Thyroid gland (tissue), 4 donors: ENCODE measurements at regions not wholly inside any gene's neighbourhood (a gene's known extent, or its start where the extent isn't known, plus 50 kb on each side); places are given as distances from the start of the nearest gene placed in this dataset.
"Not testable (repeated sequence)": the region's sequence is repeated elsewhere in the genome, so short reads cannot be mapped to it uniquely, and the experiment has no call there.

Experiments
- DNase-seq, 2 donors: peaks; one replicate each; pipeline ENCODE4 v3.0.0-alpha.2; 2019
- H3K27ac ChIP-seq, 3 donors: fragments of 200-600 bp; sonication (generic); 1 replicate in 2 of 3; 2 replicates in 1 of 3; pipeline ENCODE4 v1.5.1; 2016 to 2019; ENCODE audit warnings: mild to moderate bottlenecking in 1 of 3, moderate library complexity in 1 of 3
- H3K27me3 ChIP-seq: fragments of 200-600 bp; sonication (generic); one replicate; pipeline ENCODE4 v1.5.1; 2019
- H3K36me3 ChIP-seq, 2 donors: fragments of 200-600 bp; sonication (generic); one replicate each; pipeline ENCODE4 v1.5.1; 2016 to 2019
- H3K4me1 ChIP-seq, 2 donors: fragments of 200-600 bp; sonication (generic); one replicate each; pipeline ENCODE4 v1.5.1; 2017 to 2019
- H3K4me3 ChIP-seq, 3 donors: fragments of 200-600 bp; sonication (generic); replicated peaks in 1 of 3; 1 replicate in 2 of 3; 2 replicates in 1 of 3; pipeline ENCODE4 v1.5.1; 2016; ENCODE audit warnings: mild to moderate bottlenecking in 1 of 3
- H3K9me3 ChIP-seq: fragments of 200-600 bp; sonication (generic); one replicate; pipeline ENCODE4 v1.5.1; 2017
- POLR2A ChIP-seq, 2 donors: fragments of 450-650 bp; IDR thresholded peaks; one replicate each; pipeline ENCODE4 v1.6.1; 2017; ENCODE audit warnings: antibody characterized with exemption in 2 of 2, mild to moderate bottlenecking in 2 of 2, moderate library complexity in 1 of 2
- WGBS, 2 donors: methylation state at CpG; one replicate each; pipeline ENCODE4 v1.1.5; 2017; 5-methylcytosine and 5-hydroxymethylcytosine counted together
- intact Hi-C: fragments of 100-400 bp; cut with DNase I; formaldehyde crosslinking; loops from one replicate; pipeline ENCODE4 v1.15.1; 2023
- TF ChIP-seq, protein P1 (sequence below), 6 experiments: fragments of 200-600 bp in 3 of 6; fragments of 450-650 bp in 3 of 6; sonication (generic) in 3 of 6; IDR thresholded peaks; one replicate each; pipeline ENCODE4 v1.5.1; 2016 to 2019; ENCODE audit warnings: antibody characterized with exemption in 6 of 6, mild to moderate bottlenecking in 2 of 6, inconsistent platforms in 1 of 6, moderate library complexity in 1 of 6

DNA sequence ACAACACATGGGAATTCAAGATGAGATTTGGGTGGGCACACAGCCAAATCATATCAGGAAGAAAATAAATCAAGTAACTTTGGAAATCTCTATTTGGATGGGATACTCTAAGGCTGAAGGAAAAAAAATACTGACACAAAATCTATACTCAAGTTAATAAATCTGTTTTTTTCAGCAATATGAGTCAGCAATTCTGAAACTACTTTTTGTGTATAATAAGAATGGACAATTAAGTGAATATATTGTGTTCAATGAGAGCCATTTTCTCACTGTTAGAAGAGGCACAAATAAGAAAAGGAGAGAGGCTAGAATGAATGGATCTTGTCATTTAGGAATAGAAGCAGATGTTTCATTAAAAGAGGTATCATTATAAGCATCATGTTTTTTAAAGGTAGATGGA is 651.0 kb downstream of the TAF11L14 start:
- DNase-seq = no peak
- H3K27me3 ChIP-seq = no peaks in the 10 kb centered on the region
- H3K36me3 ChIP-seq = no peaks in the 10 kb centered on the region
- intact Hi-C loops = no loop called here
- H3K4me3 ChIP-seq = no peak overlapping the region
- no peaks in the 10 kb centered on the region for H3K4me1 ChIP-seq
- no peak overlapping the region for H3K27ac ChIP-seq
- no peaks in the 10 kb centered on the region for H3K9me3 ChIP-seq
- no peak for TF ChIP-seq POLR2A (IDR thresholded peaks at IDR 0.05)
- TF ChIP-seq, protein P1, sequence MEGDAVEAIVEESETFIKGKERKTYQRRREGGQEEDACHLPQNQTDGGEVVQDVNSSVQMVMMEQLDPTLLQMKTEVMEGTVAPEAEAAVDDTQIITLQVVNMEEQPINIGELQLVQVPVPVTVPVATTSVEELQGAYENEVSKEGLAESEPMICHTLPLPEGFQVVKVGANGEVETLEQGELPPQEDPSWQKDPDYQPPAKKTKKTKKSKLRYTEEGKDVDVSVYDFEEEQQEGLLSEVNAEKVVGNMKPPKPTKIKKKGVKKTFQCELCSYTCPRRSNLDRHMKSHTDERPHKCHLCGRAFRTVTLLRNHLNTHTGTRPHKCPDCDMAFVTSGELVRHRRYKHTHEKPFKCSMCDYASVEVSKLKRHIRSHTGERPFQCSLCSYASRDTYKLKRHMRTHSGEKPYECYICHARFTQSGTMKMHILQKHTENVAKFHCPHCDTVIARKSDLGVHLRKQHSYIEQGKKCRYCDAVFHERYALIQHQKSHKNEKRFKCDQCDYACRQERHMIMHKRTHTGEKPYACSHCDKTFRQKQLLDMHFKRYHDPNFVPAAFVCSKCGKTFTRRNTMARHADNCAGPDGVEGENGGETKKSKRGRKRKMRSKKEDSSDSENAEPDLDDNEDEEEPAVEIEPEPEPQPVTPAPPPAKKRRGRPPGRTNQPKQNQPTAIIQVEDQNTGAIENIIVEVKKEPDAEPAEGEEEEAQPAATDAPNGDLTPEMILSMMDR (IDR thresholded peaks at IDR 0.05) = no peak

DNA sequence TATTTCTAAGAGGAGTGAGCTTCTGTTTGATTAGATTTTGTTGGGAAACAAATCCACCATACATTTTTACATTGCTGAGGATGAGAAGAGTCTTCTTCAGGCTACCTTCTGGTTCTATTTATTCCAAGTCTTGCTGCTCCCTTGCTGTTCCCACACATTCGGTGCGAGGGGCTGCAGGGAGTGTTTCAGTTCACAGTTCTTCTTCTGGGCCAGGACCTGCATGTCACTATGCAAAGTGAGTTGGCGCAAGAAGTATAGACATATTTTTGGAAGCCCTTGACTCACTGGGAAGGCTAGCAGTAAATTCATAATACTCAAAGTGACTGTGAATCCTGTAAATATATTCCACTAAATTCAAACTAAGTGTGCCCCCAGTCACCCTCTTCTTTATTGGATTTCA is 657.9 kb downstream of the TAF11L14 start:
- no peak overlapping the region for H3K27ac ChIP-seq
- TF ChIP-seq POLR2A (IDR thresholded peaks at IDR 0.05) = no peak
- TF ChIP-seq, protein P1 (IDR thresholded peaks at IDR 0.05) = no peak
- no peaks in the 10 kb centered on the region for H3K4me1 ChIP-seq
- no peaks in the 10 kb centered on the region for H3K27me3 ChIP-seq
- H3K4me3 ChIP-seq = no peak overlapping the region
- WGBS, 2 donors = 90 to 96% methylated on average over 3 of the region's 3 CpGs
- intact Hi-C loops = no loop called here
- DNase-seq = no peak
- H3K36me3 ChIP-seq = no peaks in the 10 kb centered on the region
- no peaks in the 10 kb centered on the region for H3K9me3 ChIP-seq

DNA sequence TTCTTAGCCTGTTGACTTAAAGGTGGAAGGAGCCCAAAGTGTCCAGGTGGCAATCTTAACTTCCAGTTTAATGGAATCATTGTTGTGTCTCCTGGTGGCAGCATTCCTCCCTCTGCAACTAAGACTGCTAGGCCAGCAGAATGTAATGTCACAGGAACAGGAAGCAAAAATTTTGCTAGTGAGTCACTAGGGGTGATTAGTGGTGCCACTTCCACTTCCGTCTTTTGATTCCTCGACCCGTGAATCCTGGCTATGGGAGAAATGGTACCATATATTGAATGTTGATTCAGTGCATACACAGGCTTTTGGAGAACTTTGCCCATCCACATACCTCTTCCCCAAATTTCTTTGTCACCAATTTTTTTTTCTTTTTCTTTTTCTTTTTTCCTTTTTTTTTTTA is 661.4 kb downstream of the TAF11L14 start:
- H3K4me1 ChIP-seq, H3K27ac ChIP-seq, H3K36me3 ChIP-seq, H3K27me3 ChIP-seq, intact Hi-C loops, DNase-seq, H3K4me3 ChIP-seq, H3K9me3 ChIP-seq: not testable (repeated sequence)
- WGBS, 2 donors = 86 to 92% methylated on average over 3 of the region's 3 CpGs

DNA sequence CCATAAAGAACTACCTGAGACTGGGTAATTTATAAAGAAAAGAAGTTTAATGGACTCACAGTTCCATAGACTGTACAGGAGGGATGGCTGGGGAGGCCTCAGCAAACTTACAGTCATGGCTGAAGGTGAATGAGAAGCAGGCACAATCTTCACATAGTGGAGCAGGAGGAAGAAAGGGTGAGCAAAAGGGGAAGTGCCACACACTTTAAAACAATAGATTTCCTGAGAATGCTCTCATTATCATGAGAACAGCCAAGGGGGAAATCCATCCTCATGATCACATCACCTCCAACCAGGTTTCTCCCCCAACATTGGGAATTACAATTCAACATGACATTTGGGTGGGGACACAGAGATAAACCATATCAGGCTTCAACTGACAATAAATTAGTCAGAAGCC is 664.9 kb downstream of the TAF11L14 start:
- Histone ChIP-seq H3K4me1 (no peaks in the 10 kb centered on the region), H3K27me3 (no peaks in the 10 kb centered on the region), H3K27ac (no peak overlapping the region), H3K4me3 (no peak overlapping the region), H3K9me3 (no peaks in the 10 kb centered on the region), H3K36me3 (no peaks in the 10 kb centered on the region)
- intact Hi-C loops = no loop called here
- no peak for DNase-seq
- no peak for TF ChIP-seq POLR2A (IDR thresholded peaks at IDR 0.05)
- TF ChIP-seq, protein P1 (IDR thresholded peaks at IDR 0.05) = no peak

DNA sequence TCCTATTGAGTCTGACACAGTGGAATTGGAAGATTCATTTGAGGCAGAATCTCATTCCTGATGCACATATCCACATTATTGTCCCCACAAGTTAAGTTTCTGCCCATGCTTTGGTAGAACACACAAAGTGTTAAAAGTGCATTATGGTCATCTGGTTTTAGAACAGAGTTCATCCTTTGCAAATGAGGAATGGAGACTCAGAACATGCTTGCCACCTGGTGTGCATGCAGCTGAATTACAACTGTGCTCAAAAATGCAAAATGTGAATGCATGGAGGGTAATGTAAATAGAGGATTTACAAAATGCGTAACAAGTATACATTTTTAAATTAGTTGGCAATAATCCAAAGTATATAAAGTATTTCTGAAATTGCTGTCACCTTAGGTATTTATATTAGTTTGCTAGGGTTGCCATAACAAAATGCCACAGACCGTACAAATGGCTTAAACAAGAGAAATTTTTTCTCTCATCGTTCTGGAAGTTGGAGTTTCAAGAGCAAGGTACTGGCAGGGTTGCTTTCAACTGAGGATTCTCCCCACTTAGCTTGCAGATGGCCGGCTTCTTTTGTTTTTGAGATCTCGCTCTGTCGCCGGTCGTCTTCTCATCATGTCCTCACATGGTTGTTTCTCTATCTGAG is 671.1 kb downstream of the TAF11L14 start:
- no peak overlapping the region for H3K4me3 ChIP-seq
- intact Hi-C loops = no loop called here
- TF ChIP-seq, protein P1 (IDR thresholded peaks at IDR 0.05) = peak in 5 of 6 experiments; percentile 36 to 73 (median 64)
- TF ChIP-seq POLR2A (IDR thresholded peaks at IDR 0.05) = no peak
- H3K36me3 ChIP-seq = no peaks in the 10 kb centered on the region
- no peaks in the 10 kb centered on the region for H3K4me1 ChIP-seq
- no peaks in the 10 kb centered on the region for H3K27me3 ChIP-seq
- peak in 1 of 2 donors; percentile 4 for DNase-seq
- 42 to 46% methylated on average over 8 of the region's 8 CpGs for WGBS, 2 donors
- no peaks in the 10 kb centered on the region for H3K9me3 ChIP-seq
- no peak overlapping the region for H3K27ac ChIP-seq

DNA sequence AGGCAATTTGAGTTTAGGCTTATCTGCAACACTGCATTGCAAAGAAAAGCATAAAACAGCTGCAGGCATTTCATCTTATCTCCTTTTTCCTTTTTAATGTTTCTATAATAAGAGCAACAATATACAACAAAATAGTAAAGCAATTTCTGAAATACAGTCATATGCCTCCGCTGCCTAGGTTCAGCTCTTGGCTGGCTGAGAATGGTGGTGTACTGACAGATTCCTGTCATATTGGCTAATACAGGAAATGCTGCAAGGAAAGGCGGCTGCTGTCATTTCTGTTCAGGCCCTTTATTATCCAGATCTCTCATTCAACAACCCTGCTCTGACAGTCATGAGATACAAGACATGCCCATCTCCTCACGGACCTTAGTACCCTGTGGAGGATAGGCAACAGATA is 677.0 kb downstream of the TAF11L14 start:
- intact Hi-C loops = loop anchor here (10.0 kb wide), 1 partner anchor 1096 kb away; the partner anchor contains the start of gene BASP1
- TF ChIP-seq POLR2A (IDR thresholded peaks at IDR 0.05) = no peak
- TF ChIP-seq, protein P1 (IDR thresholded peaks at IDR 0.05) = no peak

More for the DNA sequence above, 677.0 kb downstream of the TAF11L14 start:
- DNase-seq = no peak
- H3K4me1 ChIP-seq = no peaks in the 10 kb centered on the region
- H3K27me3 ChIP-seq = no peaks in the 10 kb centered on the region
- no peaks in the 10 kb centered on the region for H3K9me3 ChIP-seq
- no peak overlapping the region for H3K27ac ChIP-seq
- no peaks in the 10 kb centered on the region for H3K36me3 ChIP-seq
- WGBS, 2 donors = 87 to 89% methylated on average over 3 of the region's 3 CpGs
- H3K4me3 ChIP-seq = no peak overlapping the region
